Heart right ventricle (tissue), 16 donors: ENCODE measurements at regions not wholly inside any gene's neighbourhood (a gene's known extent, or its start where the extent isn't known, plus 50 kb on each side); places are given as distances from the start of the nearest gene placed in this dataset.

Experiments used
- ATAC-seq, 8 donors: fragments of 200-7000 bp; cut with Tn5 transposase; one replicate each; pipeline ENCODE4 v1.9.1; 2020; ENCODE audit warnings: mild to moderate bottlenecking in 8 of 8, moderate library complexity in 8 of 8, moderate number of reproducible peaks in 1 of 8
- DNase-seq, 2 donors: peaks; one replicate each; pipeline ENCODE4 v3.0.0-alpha.2; 2020
- H3K27ac ChIP-seq, 10 donors: fragments of 200-600 bp; sonication (generic) in 2 of 10; one replicate each; pipeline versions ENCODE4 v1.5.0 to v1.8.0; 2020 to 2022; ENCODE audit warnings: mild to moderate bottlenecking in 3 of 10
- H3K27me3 ChIP-seq, 7 donors: fragments of 200-600 bp; one replicate each; pipeline ENCODE4 v1.8.0; 2021 to 2022; ENCODE audit warnings: mild to moderate bottlenecking in 2 of 7
- H3K36me3 ChIP-seq, 9 donors: fragments of 200-600 bp; sonication (generic) in 1 of 9; one replicate each; pipeline versions ENCODE4 v1.5.0 to v1.8.0; 2020 to 2022; ENCODE audit warnings: mild to moderate bottlenecking in 2 of 9
- H3K4me1 ChIP-seq, 9 donors: fragments of 200-600 bp; sonication (generic) in 1 of 9; one replicate each; pipeline versions ENCODE4 v1.5.0 to v1.8.0; 2020 to 2022; ENCODE audit warnings: mild to moderate bottlenecking in 4 of 9
- H3K4me3 ChIP-seq, 10 donors: fragments of 200-600 bp; sonication (generic) in 2 of 10; one replicate each; pipeline versions ENCODE4 v1.5.0 to v1.8.0; 2020 to 2022; ENCODE audit warnings: mild to moderate bottlenecking in 7 of 10, moderate library complexity in 2 of 10
- H3K9me3 ChIP-seq, 11 donors: fragments of 200-600 bp in 10 of 11; sonication (generic) in 2 of 11; one replicate each; pipeline versions ENCODE4 v1.5.0 to v1.8.0; 2013 to 2022; ENCODE audit warnings: mild to moderate bottlenecking in 2 of 11, control low read depth in 1 of 11, moderate library complexity in 1 of 11
- WGBS, 2 donors: extraction: QIAGEN DNeasy Blood & Tissue Kit; methylation state at CpG; one replicate each; pipeline ENCODE4 v1.1.7; 2013; ENCODE audit warnings: inconsistent platforms in 1 of 2; 5-methylcytosine and 5-hydroxymethylcytosine counted together
- intact Hi-C, 10 donors: fragments of 100-400 bp; cut with DNase I; formaldehyde crosslinking; loops; one replicate each; pipeline versions ENCODE4 v1.11.1 to v1.14.2; 2022
- TF ChIP-seq, protein P1 (sequence below), 9 donors: fragments of 200-600 bp; sonication (generic) in 2 of 9; IDR thresholded peaks; one replicate each; pipeline versions ENCODE4 v1.5.0 to v1.8.0; 2021 to 2022; ENCODE audit warnings: antibody characterized with exemption in 9 of 9, mild to moderate bottlenecking in 5 of 9, moderate library complexity in 1 of 9
- donor health status: Arrhythmogenic right ventricular cardiomyopathy.
- donor health status: ischemic (EF 13 %, LVEDD 7.1; RV severe dilation, severe dysfunction).
- donor health status: healthy with polysubstance abuse.
- donor health status: DM: no; HTN: yes; CAD: no.
- donor health status: DM: no; HTN: no; CAD: no.
- donor health status: ischemic (EF 25% LVEDD 6.9; RV normal size, moderate dysfunction).
- donor health status: ischemic (EF 25% LVEDD 5.7; RV mildly dilated, moderate dysfunction).
- donor health status: healthy.
- donor health status: DM: yes; HTN: yes; CAD: no.
- donor health status: Ischemic cardiomyopathy.
- donor health status: ischemic (EF 35%, LVEDD 5.7; RV mildly dilated, moderate dysfunction).
- donor health status: nonischemic (EF 11% LVEDD 7.7; RV severe dilation, severe dysfunction).
- donor health status: DM: yes; HTN: yes; CAD: no.
- donor health status: PGD.
- donor health status: ischemic (EF 29% LVEDD 5.4; RV normal size, mild dysfunction).
- donor health status: nonischemic (EF 23%, LVEDD 6.1; RV moderate dilation, normal function).

DNA sequence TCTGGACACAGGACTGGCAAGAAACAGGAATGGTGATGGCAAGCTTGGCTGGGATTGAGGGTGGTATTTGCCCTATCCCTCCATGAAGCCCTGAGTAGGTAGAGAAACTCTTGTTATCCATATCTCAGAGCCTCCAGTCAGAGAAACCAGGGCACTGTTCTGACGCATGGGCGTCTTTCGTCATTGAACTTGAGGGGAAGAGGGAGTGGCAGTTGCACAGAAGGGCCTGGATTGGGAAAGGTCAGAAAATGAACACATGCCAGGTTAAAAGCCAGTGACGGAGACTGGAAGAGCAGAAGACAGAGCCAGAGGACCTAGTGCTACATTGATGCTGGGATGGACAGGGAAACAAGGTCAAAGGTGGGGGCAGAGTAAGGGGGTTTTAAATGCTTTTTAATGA lies 516.7 kb downstream of the PLPP3 start:
- TF ChIP-seq, protein P1, sequence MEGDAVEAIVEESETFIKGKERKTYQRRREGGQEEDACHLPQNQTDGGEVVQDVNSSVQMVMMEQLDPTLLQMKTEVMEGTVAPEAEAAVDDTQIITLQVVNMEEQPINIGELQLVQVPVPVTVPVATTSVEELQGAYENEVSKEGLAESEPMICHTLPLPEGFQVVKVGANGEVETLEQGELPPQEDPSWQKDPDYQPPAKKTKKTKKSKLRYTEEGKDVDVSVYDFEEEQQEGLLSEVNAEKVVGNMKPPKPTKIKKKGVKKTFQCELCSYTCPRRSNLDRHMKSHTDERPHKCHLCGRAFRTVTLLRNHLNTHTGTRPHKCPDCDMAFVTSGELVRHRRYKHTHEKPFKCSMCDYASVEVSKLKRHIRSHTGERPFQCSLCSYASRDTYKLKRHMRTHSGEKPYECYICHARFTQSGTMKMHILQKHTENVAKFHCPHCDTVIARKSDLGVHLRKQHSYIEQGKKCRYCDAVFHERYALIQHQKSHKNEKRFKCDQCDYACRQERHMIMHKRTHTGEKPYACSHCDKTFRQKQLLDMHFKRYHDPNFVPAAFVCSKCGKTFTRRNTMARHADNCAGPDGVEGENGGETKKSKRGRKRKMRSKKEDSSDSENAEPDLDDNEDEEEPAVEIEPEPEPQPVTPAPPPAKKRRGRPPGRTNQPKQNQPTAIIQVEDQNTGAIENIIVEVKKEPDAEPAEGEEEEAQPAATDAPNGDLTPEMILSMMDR (IDR thresholded peaks at IDR 0.05), result no peak
- H3K4me3 ChIP-seq, result no peak overlapping the region
- ATAC-seq (peak in 1 of 8 donors; percentile 53), DNase-seq (no peak)
- H3K27me3 ChIP-seq, result no peaks in the 10 kb centered on the region
- no peak overlapping the region for H3K27ac ChIP-seq
- no peaks in the 10 kb centered on the region for H3K9me3 ChIP-seq
- H3K36me3 ChIP-seq, result no peaks in the 10 kb centered on the region
- 90 to 95% methylated on average over 4 of the region's 4 CpGs for WGBS, 2 donors
- peaks cover 0 to 7% (median 0%) of the 10 kb centered on the region in 9 donors for H3K4me1 ChIP-seq
- intact Hi-C loops, result no loop called here

DNA sequence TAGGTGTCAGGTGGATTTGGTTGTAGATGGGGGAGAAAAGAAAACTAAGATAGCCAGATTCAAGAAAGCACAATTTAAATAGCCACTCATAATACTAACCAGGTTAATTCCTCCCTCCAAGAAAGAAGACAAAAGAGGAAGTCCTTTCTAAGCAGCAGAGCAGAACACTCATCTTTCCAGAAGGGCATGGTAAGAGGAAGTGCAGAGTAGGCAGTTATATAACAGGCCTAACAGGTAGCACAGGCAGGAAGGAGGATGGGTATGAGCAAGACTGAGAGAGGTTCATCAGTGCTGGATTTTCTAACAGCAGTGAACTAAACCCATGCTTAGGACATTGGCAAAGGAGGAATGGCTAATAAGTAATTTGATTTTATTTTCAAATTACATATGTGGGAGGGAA lies 517.5 kb downstream of the PLPP3 start:
- intact Hi-C loops, result no loop called here
- H3K4me1 ChIP-seq, result peaks cover 0 to 7% (median 0%) of the 10 kb centered on the region in 9 donors
- DNase-seq, result no peak

DNA sequence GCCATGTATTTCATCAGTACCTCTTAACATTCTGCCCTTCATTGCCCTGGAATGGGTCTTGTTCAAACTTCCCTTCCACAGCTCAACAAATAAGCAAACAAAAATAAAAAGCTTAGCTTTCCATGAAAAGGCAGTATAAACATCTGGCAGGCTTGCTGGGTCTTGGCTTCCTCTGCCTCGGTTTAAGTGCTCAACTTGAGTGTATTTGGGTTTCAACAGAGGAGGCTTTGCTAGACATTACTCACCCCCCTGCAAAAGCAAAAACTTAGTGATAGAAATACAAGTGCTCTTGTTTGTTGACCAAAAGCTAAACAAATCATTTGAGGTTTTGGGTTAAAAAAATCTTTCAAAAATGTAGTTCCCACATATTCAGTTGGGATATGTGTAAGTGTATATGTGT lies 518.5 kb downstream of the PLPP3 start:
- H3K4me1 ChIP-seq, result peaks cover 0 to 7% (median 0%) of the 10 kb centered on the region in 9 donors
- intact Hi-C loops, result no loop called here
- TF ChIP-seq, protein P1 (IDR thresholded peaks at IDR 0.05), result no peak
- H3K4me3 ChIP-seq, result no peak overlapping the region
- no peak for DNase-seq
- H3K27ac ChIP-seq, result no peak overlapping the region
- no peaks in the 10 kb centered on the region for H3K9me3 ChIP-seq
- H3K36me3 ChIP-seq, result no peaks in the 10 kb centered on the region
- 75 to 79% methylated on average over 1 of the region's 1 CpG for WGBS, 2 donors
- H3K27me3 ChIP-seq, result no peaks in the 10 kb centered on the region
- no peak for ATAC-seq

More for the DNA sequence above, 517.5 kb downstream of the PLPP3 start:
- no peaks in the 10 kb centered on the region for H3K36me3 ChIP-seq
- H3K4me3 ChIP-seq, result no peak overlapping the region
- H3K9me3 ChIP-seq, result no peaks in the 10 kb centered on the region
- no peak for ATAC-seq
- no peaks in the 10 kb centered on the region for H3K27me3 ChIP-seq
- no peak overlapping the region for H3K27ac ChIP-seq
- TF ChIP-seq, protein P1 (IDR thresholded peaks at IDR 0.05), result no peak

DNA sequence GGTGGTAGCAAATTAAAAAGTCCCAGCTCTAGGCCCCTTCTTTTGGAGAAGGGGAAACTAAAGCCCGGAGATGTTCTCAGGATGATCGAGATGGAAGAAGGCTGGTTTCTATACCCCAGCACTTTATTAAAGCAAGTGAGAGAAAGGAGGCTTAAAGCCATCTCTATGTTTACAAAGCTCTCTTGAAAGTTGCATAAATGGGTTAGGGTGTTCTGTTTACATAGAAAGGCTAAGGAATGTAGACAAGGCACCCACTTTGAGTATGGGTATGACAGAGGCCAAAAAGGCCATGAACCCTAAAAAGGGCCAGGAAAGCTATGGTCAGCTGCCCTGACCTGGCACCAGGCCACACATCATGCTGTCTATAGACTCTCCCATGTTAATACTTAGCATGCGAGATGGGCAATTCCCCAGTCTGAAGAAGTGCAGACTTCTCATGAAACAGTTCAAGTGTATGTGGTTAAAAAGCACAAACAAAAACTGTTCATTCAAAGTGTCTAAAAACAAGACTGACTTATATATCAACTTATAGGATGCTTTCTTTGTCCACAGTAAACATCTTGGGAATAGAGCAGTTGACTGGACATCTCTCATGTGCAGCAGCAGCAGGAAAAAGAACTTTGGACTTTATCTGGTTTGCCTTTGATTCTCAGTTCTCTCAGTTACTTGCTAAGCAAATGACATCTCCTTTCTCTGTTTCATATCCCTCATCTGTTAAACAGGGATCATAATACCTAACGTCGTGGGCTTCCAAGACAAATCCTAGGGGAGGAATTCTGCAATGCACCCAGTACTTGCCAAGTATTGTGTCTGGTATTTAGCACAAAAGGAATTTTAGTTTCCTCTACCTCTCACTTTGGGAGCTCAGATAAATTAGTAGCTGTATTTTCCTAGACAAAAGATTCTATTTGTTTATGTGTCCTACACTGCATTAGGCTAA lies 521.6 kb downstream of the PLPP3 start:
- Histone ChIP-seq H3K4me3 (no peak overlapping the region), H3K9me3 (no peaks in the 10 kb centered on the region), H3K27ac (no peak overlapping the region), H3K27me3 (no peaks in the 10 kb centered on the region), H3K4me1 (peaks cover 0 to 7% (median 0%) of the 10 kb centered on the region in 9 donors), H3K36me3 (no peaks in the 10 kb centered on the region)
- ATAC-seq, result no peak
- no peak for DNase-seq
- intact Hi-C loops, result no loop called here
- TF ChIP-seq, protein P1 (IDR thresholded peaks at IDR 0.05), result no peak
- 73 to 78% methylated on average over 5 of the region's 5 CpGs for WGBS, 2 donors
